OCI-LY1 (cell line): ENCODE measurements at regions not wholly inside any gene's neighbourhood (a gene's known extent, or its start where the extent isn't known, plus 50 kb on each side); places are given as distances from the start of the nearest gene placed in this dataset.

ENCODE experiments used
- H2AFZ ChIP-seq: fragments of 200-600 bp; sonication (generic), shearing (Covaris generic); 2 replicates; pipeline ENCODE4 v1.6.0; 2014; ENCODE audit warnings: antibody characterized with exemption, mild to moderate bottlenecking, low read length
- H3F3A ChIP-seq: fragments of 200-600 bp; sonication (generic), shearing (Covaris generic); 2 replicates; pipeline ENCODE4 v1.6.0; 2014; ENCODE audit warnings: mild to moderate bottlenecking, antibody characterized with exemption, low read length, moderate library complexity; ENCODE audit not compliant: insufficient read depth
- H3K27ac ChIP-seq: fragments of 200-600 bp; sonication (generic); 2 replicates; pipeline ENCODE4 v1.5.1; 2014; ENCODE audit warnings: low read length, mixed run types, mild to moderate bottlenecking, low read depth; ENCODE audit not compliant: poor library complexity, severe bottlenecking
- H3K27me3 ChIP-seq: fragments of 200-600 bp; sonication (generic); 2 replicates; pipeline ENCODE4 v1.6.0; 2014; ENCODE audit warnings: antibody characterized with exemption, mild to moderate bottlenecking, low read length, moderate library complexity; ENCODE audit not compliant: insufficient read depth
- H3K36me3 ChIP-seq: fragments of 200-600 bp; sonication (generic); 2 replicates; pipeline ENCODE4 v1.6.1; 2014; ENCODE audit warnings: mild to moderate bottlenecking, antibody characterized with exemption, low read length, moderate library complexity, mixed read lengths; ENCODE audit not compliant: insufficient read depth
- H3K4me1 ChIP-seq: fragments of 200-600 bp; sonication (generic); 2 replicates; pipeline ENCODE4 v1.5.1; 2014; ENCODE audit warnings: mild to moderate bottlenecking, low read length, moderate library complexity; ENCODE audit not compliant: insufficient read depth, severe bottlenecking
- H3K4me2 ChIP-seq: fragments of 200-600 bp; sonication (generic), shearing (Covaris generic); 2 replicates; pipeline ENCODE4 v1.6.1; 2014; ENCODE audit warnings: low read length
- H3K4me3 ChIP-seq: fragments of 200-600 bp; sonication (generic); 2 replicates; pipeline ENCODE4 v1.5.1; 2014; ENCODE audit warnings: low read length, low read depth, mild to moderate bottlenecking, mixed read lengths; ENCODE audit not compliant: poor library complexity, severe bottlenecking
- H3K79me2 ChIP-seq: fragments of 200-600 bp; shearing (Covaris generic); 2 replicates; pipeline ENCODE4 v1.6.1; 2016; ENCODE audit warnings: mixed run types, low read length, mixed read lengths; ENCODE audit not compliant: insufficient read depth
- H3K9ac ChIP-seq: fragments of 200-600 bp; sonication (generic), shearing (Covaris generic); 2 replicates; pipeline ENCODE4 v1.6.1; 2014; ENCODE audit warnings: mild to moderate bottlenecking, low read length, mixed read lengths
- H3K9me2 ChIP-seq: fragments of 200-600 bp; sonication (generic), shearing (Covaris generic); 2 replicates; pipeline ENCODE4 v1.6.1; 2014; ENCODE audit warnings: low read depth, mild to moderate bottlenecking, low read length, mixed read lengths
- H3K9me3 ChIP-seq: fragments of 200-600 bp; shearing (Covaris generic); 2 replicates; pipeline ENCODE4 v1.6.1; 2014; ENCODE audit warnings: low read length, mixed read lengths
- H4K20me1 ChIP-seq: fragments of 200-600 bp; sonication (generic), shearing (Covaris generic); 2 replicates; pipeline ENCODE4 v1.6.0; 2016; ENCODE audit warnings: mild to moderate bottlenecking, low read length; ENCODE audit not compliant: insufficient read depth
- EZH2 ChIP-seq: fragments of 200-600 bp; sonication (generic), shearing (Covaris generic); IDR thresholded peaks from 2 replicates; pipeline ENCODE4 v1.8.0; 2017; ENCODE audit warnings: borderline replicate concordance, mixed run types, mild to moderate bottlenecking, antibody characterized with exemption, low read length, moderate library complexity, mixed read lengths
- TF ChIP-seq, protein P1 (sequence below): fragments of 200-600 bp; sonication (generic), shearing (Covaris generic); IDR thresholded peaks from 2 replicates; pipeline ENCODE4 v1.5.1; 2017; ENCODE audit warnings: mild to moderate bottlenecking, antibody characterized with exemption, low read length, moderate library complexity, mixed read lengths

- Histone ChIP-seq H4K20me1 (no peaks in the 10 kb centered on the region), H3K9ac (no peak overlapping the region), H3K9me2 (no peaks in the 10 kb centered on the region), H3K4me1 (no peaks in the 10 kb centered on the region), H3K36me3 (no peaks in the 10 kb centered on the region), H3K4me3 (no peak overlapping the region), H3K79me2 (no peaks in the 10 kb centered on the region), H3F3A (no peaks in the 10 kb centered on the region), H3K27ac (no peak overlapping the region), H2AFZ (no peak overlapping the region), H3K4me2 (no peak overlapping the region), H3K9me3 (no peaks in the 10 kb centered on the region), H3K27me3 (no peaks in the 10 kb centered on the region)
- TF ChIP-seq, protein P1, sequence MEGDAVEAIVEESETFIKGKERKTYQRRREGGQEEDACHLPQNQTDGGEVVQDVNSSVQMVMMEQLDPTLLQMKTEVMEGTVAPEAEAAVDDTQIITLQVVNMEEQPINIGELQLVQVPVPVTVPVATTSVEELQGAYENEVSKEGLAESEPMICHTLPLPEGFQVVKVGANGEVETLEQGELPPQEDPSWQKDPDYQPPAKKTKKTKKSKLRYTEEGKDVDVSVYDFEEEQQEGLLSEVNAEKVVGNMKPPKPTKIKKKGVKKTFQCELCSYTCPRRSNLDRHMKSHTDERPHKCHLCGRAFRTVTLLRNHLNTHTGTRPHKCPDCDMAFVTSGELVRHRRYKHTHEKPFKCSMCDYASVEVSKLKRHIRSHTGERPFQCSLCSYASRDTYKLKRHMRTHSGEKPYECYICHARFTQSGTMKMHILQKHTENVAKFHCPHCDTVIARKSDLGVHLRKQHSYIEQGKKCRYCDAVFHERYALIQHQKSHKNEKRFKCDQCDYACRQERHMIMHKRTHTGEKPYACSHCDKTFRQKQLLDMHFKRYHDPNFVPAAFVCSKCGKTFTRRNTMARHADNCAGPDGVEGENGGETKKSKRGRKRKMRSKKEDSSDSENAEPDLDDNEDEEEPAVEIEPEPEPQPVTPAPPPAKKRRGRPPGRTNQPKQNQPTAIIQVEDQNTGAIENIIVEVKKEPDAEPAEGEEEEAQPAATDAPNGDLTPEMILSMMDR = no peak
- no peak for TF ChIP-seq EZH2
Observed at GRCh38 chr1:14215151-14215550, 383.3 kb upstream of the KAZN start.

- Histone ChIP-seq H3K27ac (no peak overlapping the region), H2AFZ (no peak overlapping the region), H3K9me2 (no peaks in the 10 kb centered on the region), H4K20me1 (no peaks in the 10 kb centered on the region), H3K4me1 (no peaks in the 10 kb centered on the region), H3F3A (no peaks in the 10 kb centered on the region), H3K9ac (no peak overlapping the region), H3K27me3 (no peaks in the 10 kb centered on the region), H3K4me3 (no peak overlapping the region), H3K79me2 (no peaks in the 10 kb centered on the region), H3K9me3 (no peaks in the 10 kb centered on the region), H3K4me2 (no peak overlapping the region), H3K36me3 (no peaks in the 10 kb centered on the region)
- TF ChIP-seq, protein P1 = no peak
- TF ChIP-seq EZH2 = no peak
Observed at GRCh38 chr1:14217384-14217783, 381.1 kb upstream of the KAZN start.

DNA sequence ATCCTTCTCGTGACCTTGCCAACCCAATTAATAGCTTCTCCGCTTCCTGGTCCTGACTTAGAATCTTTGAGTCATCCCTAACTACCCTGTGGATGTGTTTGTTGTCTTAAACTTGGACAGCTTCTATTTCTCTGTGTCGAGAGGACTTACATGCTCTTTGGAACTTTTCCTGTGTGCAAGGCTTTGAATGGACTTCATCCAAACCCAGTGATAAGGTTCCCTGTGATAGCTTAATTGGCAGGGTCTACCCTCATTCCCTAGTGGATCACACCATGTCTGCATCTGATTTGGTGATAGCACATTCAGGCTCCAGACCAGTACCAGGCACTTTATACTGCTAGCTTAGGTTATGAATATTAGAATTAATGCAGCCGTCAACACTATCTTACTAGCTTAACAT lies 378.2 kb upstream of the KAZN start:
- Histone ChIP-seq H3K27ac (no peak overlapping the region), H3F3A (no peaks in the 10 kb centered on the region), H3K4me1 (no peaks in the 10 kb centered on the region), H3K27me3 (no peaks in the 10 kb centered on the region), H3K4me2 (no peak overlapping the region), H3K79me2 (no peaks in the 10 kb centered on the region), H3K36me3 (no peaks in the 10 kb centered on the region), H2AFZ (no peak overlapping the region), H3K4me3 (no peak overlapping the region), H3K9me3 (no peaks in the 10 kb centered on the region), H3K9me2 (no peaks in the 10 kb centered on the region), H3K9ac (no peak overlapping the region), H4K20me1 (no peaks in the 10 kb centered on the region)
- no peak for TF ChIP-seq EZH2
- TF ChIP-seq, protein P1 = no peak
